GM12892 (cell line): ENCODE measurements at regions not wholly inside any gene's neighbourhood (a gene's known extent, or its start where the extent isn't known, plus 50 kb on each side); places are given as distances from the start of the nearest gene placed in this dataset.

Experiments used
- POLR2A ChIP-seq: IDR thresholded peaks from 2 replicates; pipeline ENCODE4 v1.6.1; 2011; ENCODE audit warnings: low read depth, low read length, control low read depth
- POLR2AphosphoS5 ChIP-seq: IDR thresholded peaks from 2 replicates; pipeline ENCODE4 v1.6.1; 2011; ENCODE audit warnings: low read depth, low read length, control low read depth

- TF ChIP-seq POLR2A (no peak), POLR2AphosphoS5 (no peak)
Observed at GRCh38 chr2:236350426-236350825, 86.2 kb upstream of the ASB18 start.
